Panc1 (cell line): ENCODE measurements at regions not wholly inside any gene's neighbourhood (a gene's known extent, or its start where the extent isn't known, plus 50 kb on each side); places are given as distances from the start of the nearest gene placed in this dataset.

Experiments used
- ATAC-seq: fragments of 200-7000 bp; cut with Tn5 transposase; 2 replicates; pipeline ENCODE4 v1.9.1; 2020; ENCODE audit warnings: mild to moderate bottlenecking, moderate library complexity
- BruUV-seq: library from RNA; stranded (reverse); fragments of 400-500 nt; replicated peaks from 2 replicates; lab custom pipeline; 2021; lab: Mats Ljungman, UMichigan
- CTCF ChIA-PET: fragments of 300-600 bp; sonication (Branson Sonifier 250); formaldehyde crosslinking; loops from one replicate; lab custom pipeline; 2022; ENCODE audit warnings: antibody characterized with exemption; lab: Charles Lee
- POLR2A ChIA-PET: fragments of 300-600 bp; sonication (Branson Sonifier 250); formaldehyde crosslinking; loops from one replicate; lab custom pipeline; 2022; ENCODE audit warnings: antibody characterized with exemption; lab: Charles Lee
- DNase-seq: peaks from one replicate; pipeline ENCODE4 v3.0.0-alpha.2; 2010; ENCODE audit warnings: low read depth, low spot score
- H3K27ac ChIP-seq: 2 replicates; pipeline ENCODE4 v1.5.1; 2011; ENCODE audit warnings: mild to moderate bottlenecking, low read length, inconsistent platforms
- H3K27me3 ChIP-seq: fragments of 200-500 bp; sonication (Bioruptor generic); 2 replicates; pipeline ENCODE4 v1.6.0; 2014; ENCODE audit warnings: low read length, inconsistent platforms; ENCODE audit not compliant: control insufficient read depth, insufficient read depth
- H3K36me3 ChIP-seq: fragments of 200-500 bp; sonication (Bioruptor generic); 2 replicates; pipeline ENCODE4 v1.5.1; 2014; ENCODE audit warnings: inconsistent platforms, mild to moderate bottlenecking, low read length, moderate library complexity; ENCODE audit not compliant: control insufficient read depth, insufficient read depth
- H3K4me1 ChIP-seq: 2 replicates; pipeline ENCODE4 v1.5.1; 2011; ENCODE audit warnings: inconsistent platforms, mild to moderate bottlenecking, low read length, moderate library complexity; ENCODE audit not compliant: control insufficient read depth, insufficient read depth
- H3K4me3 ChIP-seq, 2 experiments: 2 replicates each; pipeline ENCODE4 v1.5.1; 2011 to 2012; ENCODE audit warnings: low read depth in 2 of 2, low read length in 2 of 2, mild to moderate bottlenecking in 2 of 2, inconsistent platforms in 1 of 2, moderate library complexity in 1 of 2
- H3K9me3 ChIP-seq: fragments of 200-500 bp; sonication (Bioruptor generic); 2 replicates; pipeline ENCODE4 v1.5.1; 2014; ENCODE audit warnings: low read depth, mild to moderate bottlenecking, inconsistent platforms, low read length, moderate library complexity; ENCODE audit not compliant: control insufficient read depth, insufficient read depth
- POLR2AphosphoS5 ChIP-seq: IDR thresholded peaks from 2 replicates; pipeline ENCODE4 v1.6.1; 2012; ENCODE audit warnings: mild to moderate bottlenecking, low read depth, low read length, moderate library complexity
- SIN3A ChIP-seq: IDR thresholded peaks from 2 replicates; pipeline ENCODE4 v1.6.1; 2012; ENCODE audit warnings: low read depth, mild to moderate bottlenecking, low read length, moderate library complexity, borderline replicate concordance; ENCODE audit not compliant: insufficient read depth
- TCF7L2 ChIP-seq: IDR thresholded peaks from 2 replicates; pipeline ENCODE4 v1.6.1; 2011; ENCODE audit warnings: mild to moderate bottlenecking, low read depth, low read length, inconsistent platforms
- in situ Hi-C: cut with HindIII; loops from 2 replicates; pipeline ENCODE4 v1.10.0; 2016; ENCODE audit warnings: low sequenced_read_pairs, low pct_unique_long_range_greater_than_20kb
- intact Hi-C: fragments of 100-400 bp; cut with micrococcal nuclease; formaldehyde crosslinking; loops from one replicate; pipeline ENCODE4 v1.10.0; 2022; ENCODE audit not compliant: unreplicated experiment
- TF ChIP-seq, protein P1 (sequence below): fragments of 450-650 bp; IDR thresholded peaks from 2 replicates; pipeline ENCODE4 v1.5.1; 2017; ENCODE audit warnings: mild to moderate bottlenecking
- TF ChIP-seq, protein P2 (sequence below), 2 experiments: IDR thresholded peaks; 2 replicates each; pipeline ENCODE4 v1.6.1; 2011 to 2012; ENCODE audit warnings: low read depth in 2 of 2, control low read depth in 1 of 2, low read length in 1 of 2, mild to moderate bottlenecking in 1 of 2, moderate library complexity in 1 of 2; ENCODE audit not compliant: insufficient read depth in 1 of 2

DNA sequence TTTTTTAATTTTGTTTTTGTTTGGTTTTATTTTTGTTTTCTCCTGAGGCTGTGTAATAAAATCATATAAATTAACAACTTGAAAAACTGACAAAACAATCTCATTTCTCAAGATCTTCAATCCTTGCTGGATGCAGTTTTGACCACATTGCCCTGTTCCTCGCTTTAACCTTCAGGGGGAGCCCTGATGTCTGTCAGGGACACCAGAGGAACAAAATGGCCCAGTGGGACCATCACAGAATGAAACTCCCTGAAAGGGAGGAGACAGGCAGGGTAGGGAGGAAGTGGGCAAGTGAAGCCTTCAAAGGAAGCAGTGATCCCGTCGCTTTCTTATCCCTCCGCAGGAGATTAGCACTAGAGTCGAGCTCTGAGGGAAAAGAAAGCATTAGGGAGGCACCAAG, 274.9 kb upstream of the LDB2 start:
- no peak for DNase-seq
- no peaks in the 10 kb centered on the region for H3K27me3 ChIP-seq
- no peak overlapping the region for H3K27ac ChIP-seq
- in situ Hi-C loops (no loop called here), intact Hi-C loops (no loop called here)
- TF ChIP-seq, protein P1, sequence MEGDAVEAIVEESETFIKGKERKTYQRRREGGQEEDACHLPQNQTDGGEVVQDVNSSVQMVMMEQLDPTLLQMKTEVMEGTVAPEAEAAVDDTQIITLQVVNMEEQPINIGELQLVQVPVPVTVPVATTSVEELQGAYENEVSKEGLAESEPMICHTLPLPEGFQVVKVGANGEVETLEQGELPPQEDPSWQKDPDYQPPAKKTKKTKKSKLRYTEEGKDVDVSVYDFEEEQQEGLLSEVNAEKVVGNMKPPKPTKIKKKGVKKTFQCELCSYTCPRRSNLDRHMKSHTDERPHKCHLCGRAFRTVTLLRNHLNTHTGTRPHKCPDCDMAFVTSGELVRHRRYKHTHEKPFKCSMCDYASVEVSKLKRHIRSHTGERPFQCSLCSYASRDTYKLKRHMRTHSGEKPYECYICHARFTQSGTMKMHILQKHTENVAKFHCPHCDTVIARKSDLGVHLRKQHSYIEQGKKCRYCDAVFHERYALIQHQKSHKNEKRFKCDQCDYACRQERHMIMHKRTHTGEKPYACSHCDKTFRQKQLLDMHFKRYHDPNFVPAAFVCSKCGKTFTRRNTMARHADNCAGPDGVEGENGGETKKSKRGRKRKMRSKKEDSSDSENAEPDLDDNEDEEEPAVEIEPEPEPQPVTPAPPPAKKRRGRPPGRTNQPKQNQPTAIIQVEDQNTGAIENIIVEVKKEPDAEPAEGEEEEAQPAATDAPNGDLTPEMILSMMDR = peak; percentile 14; the same call in 1 of the 2 replicates
- TF ChIP-seq TCF7L2 = no peak
- POLR2A ChIA-PET = no interaction called here
- H3K9me3 ChIP-seq = no peaks in the 10 kb centered on the region
- H3K4me1 ChIP-seq = no peaks in the 10 kb centered on the region
- no peaks in the 10 kb centered on the region for H3K36me3 ChIP-seq
- BruUV-seq = no TSS peak
- ATAC-seq = no peak
- CTCF ChIA-PET = no interaction called here
- H3K4me3 ChIP-seq = no peak overlapping the region

DNA sequence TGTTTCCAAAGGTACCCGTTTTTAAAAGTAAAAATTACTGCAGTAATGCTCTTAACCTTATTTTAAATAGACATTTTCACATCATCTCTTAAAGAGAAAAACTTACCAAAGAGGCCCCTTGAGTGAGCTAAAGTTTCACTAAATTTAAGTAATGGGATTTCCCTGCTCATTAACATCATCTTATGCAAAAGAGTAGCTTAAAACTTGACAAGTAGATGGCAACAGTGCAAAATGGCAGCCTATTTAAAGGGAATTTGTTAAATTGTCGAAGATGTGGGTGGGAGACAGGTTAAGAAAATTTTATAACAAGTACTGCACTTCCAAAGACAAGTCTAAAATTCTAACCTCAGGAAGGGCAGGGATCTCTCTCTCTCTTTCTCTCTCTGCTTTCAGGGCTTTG, 271.7 kb upstream of the LDB2 start:
- ATAC-seq (no peak), DNase-seq (no peak)
- intact Hi-C loops (no loop called here), in situ Hi-C loops (no loop called here)
- TF ChIP-seq, protein P2, sequence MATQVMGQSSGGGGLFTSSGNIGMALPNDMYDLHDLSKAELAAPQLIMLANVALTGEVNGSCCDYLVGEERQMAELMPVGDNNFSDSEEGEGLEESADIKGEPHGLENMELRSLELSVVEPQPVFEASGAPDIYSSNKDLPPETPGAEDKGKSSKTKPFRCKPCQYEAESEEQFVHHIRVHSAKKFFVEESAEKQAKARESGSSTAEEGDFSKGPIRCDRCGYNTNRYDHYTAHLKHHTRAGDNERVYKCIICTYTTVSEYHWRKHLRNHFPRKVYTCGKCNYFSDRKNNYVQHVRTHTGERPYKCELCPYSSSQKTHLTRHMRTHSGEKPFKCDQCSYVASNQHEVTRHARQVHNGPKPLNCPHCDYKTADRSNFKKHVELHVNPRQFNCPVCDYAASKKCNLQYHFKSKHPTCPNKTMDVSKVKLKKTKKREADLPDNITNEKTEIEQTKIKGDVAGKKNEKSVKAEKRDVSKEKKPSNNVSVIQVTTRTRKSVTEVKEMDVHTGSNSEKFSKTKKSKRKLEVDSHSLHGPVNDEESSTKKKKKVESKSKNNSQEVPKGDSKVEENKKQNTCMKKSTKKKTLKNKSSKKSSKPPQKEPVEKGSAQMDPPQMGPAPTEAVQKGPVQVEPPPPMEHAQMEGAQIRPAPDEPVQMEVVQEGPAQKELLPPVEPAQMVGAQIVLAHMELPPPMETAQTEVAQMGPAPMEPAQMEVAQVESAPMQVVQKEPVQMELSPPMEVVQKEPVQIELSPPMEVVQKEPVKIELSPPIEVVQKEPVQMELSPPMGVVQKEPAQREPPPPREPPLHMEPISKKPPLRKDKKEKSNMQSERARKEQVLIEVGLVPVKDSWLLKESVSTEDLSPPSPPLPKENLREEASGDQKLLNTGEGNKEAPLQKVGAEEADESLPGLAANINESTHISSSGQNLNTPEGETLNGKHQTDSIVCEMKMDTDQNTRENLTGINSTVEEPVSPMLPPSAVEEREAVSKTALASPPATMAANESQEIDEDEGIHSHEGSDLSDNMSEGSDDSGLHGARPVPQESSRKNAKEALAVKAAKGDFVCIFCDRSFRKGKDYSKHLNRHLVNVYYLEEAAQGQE (IDR thresholded peaks at IDR 0.05; ENCODE audit: insufficient read depth in 1 of 2, low read depth in 2 of 2, low read length in 1 of 2) = no peak
- TF ChIP-seq TCF7L2 (no peak), POLR2AphosphoS5 (no peak), SIN3A (no peak)
- TF ChIP-seq, protein P1 = no peak
- Histone ChIP-seq H3K27me3 (no peaks in the 10 kb centered on the region), H3K4me1 (no peaks in the 10 kb centered on the region), H3K27ac (no peak overlapping the region), H3K4me3 (no peak overlapping the region), H3K36me3 (no peaks in the 10 kb centered on the region), H3K9me3 (no peaks in the 10 kb centered on the region)
- no TSS peak for BruUV-seq
- CTCF ChIA-PET = interaction anchor here (0.5 kb wide), 1 partner anchor 223 kb away, joined by 4 read pairs; no protein-coding TSS in a partner anchor
- POLR2A ChIA-PET = no interaction called here
